ENCODE measurements at regions not wholly inside any gene's neighbourhood (a gene's known extent, or its start where the extent isn't known, plus 50 kb on each side); places are given as distances from the start of the nearest gene placed in this dataset.

DNA sequence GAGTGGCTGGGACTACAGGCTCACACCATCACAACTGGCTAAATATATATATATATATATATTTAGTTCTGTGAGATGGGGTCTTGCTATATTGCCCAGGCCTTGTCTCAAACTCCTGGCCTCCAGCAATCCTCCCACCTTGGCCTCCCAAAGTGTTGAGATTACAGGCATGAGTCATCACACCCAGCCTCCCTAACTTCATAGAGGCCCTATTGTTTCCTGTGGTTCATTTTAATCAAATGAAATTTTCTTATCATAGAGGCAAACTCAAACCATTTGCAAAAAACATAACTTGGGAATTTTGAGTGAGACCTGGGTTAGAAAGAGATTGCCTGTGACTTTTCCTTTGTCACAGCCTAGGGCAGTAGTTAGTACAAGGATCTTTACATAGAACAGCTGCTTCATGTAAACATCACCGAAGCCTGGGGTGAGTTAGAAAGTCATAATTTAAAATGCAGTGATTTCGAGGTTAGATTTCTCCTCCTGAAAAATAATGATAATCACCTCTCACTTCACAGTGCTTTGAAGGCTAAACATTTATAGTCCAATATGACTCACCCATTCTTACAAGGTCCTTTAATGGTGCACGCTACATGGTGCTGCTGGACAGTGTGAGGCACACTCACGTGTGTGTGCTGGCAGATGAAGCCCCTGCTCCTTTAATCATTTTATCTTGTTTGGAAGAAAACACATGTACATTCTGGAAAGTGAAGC is 188.9 kb downstream of the RHOU start:
- no peak for DNase-seq

DNA sequence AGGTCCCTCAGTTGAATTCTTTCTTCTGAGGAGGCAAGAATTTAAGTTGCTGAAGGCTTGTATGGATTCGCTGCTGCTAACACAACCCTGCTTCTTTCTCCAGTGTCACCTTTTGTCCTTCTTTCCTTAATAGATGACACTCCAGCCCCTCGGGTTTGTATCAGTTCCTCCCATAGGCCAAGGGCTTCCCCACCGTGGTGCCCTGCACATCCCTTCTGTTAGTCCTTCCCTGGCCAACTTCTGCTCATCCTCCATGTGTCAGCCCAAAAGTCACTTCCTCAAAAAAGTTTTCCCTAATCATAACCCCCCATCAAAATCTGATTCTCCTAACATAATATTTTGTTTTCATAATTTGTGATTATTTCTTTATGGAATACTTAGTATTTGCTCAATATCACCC is 190.4 kb downstream of the RHOU start:
- no peak for DNase-seq

DNA sequence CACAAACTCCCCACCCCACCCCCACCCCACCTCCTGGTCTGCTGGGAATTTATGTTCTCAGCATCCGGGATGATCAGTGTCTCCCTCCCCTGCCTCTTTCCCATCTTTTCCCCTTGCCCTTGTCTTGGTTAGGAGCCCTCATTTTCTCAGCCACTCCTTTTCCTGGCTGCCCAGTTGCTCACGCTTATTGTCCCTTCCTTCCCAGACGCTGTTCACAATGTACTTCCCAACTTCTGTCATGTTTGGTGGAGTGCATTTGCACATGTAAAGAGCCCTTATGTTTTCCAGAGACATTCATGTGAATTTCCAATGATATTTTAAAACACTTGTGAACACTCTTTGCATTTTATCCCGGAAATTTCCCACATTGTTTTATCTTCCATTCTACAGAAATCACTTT is 192.1 kb downstream of the RHOU start:
- no peak for DNase-seq

DNA sequence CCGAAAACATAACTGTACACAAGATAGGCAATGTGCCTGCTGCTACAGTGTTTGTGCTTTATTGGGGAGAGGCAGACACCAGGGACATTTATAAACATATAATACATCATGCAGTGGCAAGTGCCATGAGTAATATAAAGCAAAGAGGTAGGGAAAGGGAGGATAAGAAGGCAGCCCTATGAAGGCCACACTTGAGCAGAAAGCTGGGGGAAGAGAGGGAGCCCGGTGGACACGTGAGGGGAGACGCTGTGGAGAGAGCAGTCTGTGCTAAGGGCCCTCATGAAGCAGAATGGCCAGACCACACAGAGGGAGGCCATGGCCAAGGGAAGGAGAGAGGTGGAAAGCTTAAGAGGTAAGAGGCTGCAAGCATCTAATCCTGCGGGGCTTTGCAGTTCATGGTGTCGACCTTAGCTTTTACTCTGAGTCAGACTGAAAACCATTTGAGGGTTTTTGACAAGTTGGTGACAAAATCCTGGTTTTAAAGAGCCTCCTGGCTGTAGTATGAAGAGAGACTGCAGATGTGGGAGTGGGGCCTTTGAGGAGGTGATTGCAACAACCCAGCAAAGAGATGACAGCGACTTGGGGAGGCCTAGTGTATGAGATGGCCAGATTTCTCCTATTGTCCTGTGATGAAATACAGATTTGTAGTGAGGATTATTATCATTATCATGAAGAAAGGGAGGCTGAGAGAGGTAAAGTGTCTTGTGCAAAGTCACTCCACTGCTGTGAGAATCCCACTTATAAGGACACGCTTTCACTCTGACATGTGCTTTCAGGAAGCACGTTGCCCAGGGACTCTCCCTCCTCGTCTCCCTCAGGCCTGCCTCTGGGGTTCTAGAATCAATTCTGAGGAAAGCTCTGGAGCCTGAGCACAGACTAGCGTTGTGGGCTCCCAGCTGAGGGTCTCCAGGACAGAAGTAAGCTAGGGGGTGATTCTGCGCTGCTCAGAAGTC is 192.9 kb downstream of the RHOU start:
- DNase-seq: no peak

DNA sequence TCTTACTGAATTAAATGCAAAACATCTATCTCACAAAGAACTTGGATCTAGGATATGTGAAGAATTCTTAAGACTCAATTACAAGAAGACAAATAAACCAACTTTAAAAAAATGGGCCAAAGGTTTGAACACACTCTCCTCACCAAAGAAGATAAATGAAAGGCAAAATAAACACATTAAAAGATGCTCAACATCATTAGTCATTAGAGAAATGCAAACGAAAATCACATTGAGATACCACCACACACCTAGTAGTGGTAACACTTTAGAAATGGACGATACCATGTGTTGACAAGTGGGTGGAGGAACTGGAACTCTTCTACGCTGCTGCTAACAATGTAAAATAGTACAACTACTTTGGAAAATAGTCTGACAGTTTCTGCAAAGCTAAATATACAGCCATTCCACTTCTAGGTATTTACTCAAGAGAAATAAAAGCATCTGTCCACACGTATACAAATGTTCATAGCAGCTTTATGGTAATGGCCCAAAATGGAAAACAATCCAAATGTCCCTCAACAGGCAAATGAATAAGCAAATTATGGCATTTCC is 194.3 kb downstream of the RHOU start:
- DNase-seq: no peak

DNA sequence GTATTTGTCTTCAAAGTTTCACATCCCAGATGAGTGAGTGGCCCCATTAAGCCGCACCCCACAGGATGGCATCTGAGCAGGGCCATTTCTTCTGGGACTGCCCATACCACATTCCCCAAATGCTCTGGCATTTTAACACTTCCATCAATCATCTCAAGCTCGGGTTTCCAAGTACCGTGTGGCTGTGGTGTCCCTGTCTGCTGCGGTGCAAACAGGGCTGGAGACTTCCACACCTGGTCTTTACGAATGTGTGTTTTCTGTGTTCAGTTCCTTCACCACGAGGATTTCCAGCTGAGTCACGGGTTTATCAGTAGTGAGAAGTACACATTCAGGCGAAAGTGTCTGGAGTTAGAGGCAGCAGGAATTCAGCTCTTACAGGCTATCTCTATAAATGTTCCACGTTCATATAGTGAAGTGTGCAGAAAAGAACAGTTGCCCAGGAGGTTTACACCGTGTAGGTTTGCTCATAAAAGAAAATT is 195.2 kb downstream of the RHOU start:
- DNase-seq: no peak

DNA sequence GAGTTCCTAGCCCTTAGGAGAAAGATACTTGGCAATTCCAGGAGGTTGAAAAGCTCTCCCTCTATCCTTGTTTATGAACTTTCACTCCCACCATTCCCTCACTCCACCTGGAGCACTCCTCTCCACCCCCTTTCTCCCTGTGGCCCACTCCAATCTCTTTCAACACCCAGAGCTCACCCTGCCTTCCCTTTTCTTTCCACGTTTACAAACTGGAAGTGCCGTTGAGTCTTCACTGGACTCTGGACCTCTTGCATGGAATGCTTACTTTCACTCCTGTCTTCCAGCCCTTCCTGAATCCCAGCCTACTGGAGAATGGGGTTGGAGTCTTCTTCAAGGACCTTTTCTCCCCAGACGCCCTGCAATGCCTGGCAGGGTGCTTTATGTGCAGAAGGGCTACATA is 198.5 kb downstream of the RHOU start:
- DNase-seq: no peak

DNA sequence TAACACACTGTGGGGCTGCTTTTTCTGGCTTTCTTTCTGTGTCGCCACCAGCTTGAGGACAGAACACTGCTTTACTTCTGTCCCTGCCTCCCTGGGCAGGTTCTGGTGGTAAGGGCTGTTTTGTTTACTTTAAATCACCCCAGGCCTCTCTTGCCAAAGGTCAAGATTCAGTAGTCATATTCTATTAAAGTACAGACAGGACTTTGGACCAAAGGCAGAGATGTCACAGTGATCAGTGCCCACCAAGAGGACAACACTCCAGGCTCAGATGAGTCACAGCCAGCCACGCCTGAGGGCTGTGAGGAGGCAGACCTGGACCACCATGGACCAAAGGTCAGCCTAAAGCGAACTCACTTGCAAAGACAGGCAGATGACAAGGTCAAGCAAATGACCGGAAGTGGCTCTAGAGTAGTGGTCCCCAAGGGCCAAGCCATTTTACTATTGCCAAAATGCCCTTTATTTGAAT is 200.0 kb downstream of the RHOU start:
- no peak for DNase-seq

DNA sequence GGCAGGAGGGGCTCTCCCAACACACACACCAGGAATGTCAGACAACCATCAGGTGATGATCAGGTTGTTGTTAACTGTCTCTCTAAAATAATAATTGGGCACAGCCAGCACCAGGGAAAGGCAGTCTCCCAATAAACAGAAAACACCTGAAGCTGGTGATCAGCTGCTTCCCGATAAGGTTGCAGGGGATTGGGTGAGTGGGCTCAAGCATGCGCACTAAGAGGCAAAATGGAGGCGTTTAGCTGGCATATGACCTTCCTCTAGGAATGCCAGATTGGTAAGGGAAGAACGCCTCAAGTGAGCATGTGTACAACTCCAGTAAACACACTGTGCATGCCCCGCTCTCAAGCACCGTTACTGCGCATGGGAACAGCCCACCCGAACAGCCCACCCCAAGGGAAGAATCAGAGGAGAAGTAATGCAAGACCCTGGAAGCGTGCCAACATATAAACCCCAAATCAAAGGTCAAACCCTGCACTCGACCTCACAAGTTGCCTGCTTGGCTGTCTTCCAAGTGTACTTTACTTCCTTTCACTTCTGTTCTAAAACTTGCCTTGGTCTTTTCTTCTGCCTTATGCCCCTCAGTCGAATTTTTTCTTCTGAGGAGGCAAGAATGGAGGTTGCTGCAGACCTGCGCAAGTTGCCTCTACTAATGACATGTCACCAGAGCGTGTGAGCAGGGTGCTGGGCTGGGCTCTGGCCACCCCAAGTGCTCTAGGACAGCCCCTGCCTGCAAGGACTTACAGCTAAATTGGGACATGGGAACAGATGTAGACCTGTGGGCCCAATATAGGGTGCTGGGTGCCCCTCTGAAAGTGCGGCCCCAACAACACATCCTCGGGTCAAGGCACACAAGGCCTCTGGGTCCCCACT is 200.8 kb downstream of the RHOU start:
- no peak for DNase-seq

DNA sequence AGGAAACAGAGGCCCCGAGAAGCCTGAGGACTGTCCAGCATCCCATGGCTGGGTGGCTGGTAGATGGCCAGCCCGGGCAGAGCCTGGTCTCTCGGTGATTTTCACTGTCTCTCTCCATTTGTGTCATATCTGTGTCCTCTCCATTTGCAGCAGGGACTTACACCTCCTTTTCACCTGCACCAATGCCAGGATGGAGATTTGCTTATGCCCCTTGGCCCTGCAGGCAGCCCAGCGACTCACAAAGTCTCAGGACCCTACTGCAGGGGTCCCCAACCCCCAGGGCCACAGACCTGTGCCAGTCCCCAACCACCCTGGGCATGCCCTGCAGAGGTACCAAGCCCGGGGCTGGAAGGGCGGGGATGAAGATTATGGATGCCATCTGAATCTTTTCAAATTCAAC is 201.6 kb downstream of the RHOU start:
- no peak for DNase-seq

DNA sequence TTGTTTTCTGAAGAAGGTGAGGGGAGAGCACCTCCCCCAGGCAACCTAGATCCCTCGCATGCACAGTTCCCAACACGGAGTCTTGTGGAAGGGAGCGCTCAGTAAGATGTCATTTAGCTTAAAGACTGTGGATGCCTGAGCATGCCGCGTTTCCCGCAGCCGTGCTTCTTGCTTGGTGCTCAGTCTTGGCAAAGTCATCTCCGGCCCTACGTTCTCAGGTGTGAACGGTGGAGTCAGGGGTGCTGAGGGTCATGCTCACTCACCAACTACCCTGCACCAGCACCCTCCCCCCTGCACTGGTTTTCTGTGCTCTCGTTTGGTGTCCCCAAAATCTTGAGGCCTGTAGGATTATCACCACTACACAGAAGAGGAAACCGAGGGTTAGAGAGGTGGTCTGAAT is 202.1 kb downstream of the RHOU start:
- DNase-seq: no peak

DNA sequence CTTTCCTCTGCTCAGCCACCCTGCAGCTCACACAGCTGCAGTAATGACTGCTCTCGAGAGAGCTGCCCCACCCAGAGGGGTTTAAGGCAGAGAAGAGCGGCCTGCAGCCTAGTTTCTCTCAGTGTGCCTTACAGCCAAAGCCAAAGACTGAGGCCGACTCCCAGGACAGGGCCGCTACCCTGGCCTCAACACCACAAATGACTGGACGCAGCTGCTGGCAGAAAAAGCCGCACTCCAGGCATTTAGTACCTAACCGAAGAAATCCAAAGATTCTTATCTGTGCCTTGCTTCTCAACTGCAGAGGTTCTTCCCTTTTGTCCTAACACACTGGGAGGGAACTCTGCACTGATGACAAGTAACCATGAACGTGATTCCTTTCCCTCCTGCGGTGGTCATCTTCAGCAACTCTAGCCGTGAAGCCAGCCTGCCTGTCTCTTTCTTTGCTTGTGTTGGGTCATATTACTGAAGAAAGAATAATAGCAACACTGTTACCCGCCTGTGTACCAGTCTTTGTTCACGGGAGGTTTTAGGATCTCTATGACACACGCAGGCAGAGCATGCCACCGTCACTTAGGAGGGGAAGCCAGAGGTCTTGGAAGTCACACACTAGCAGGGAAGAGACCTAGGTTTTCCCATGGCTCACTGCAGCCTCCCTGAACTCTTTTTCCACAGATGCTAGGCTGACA is 202.7 kb downstream of the RHOU start:
- DNase-seq: no peak

DNA sequence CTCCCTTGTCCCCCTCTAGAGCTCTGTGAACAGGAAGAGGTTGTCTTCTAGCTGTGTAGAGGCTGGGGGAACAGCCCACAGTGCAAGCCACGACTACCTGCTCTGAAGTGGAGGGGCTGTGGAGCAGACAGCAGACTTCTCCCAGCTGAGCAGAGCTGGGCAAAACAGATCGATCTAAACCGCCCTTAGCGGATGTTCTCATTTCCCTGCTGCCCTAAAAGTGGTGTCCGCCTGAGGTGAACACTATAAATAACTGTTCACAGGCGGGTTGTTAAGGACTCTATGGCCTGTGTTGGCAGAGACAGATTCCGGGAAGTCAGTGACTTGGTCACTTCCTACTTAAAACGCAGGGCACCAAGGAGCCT is 203.2 kb downstream of the RHOU start:
- no peak for DNase-seq

DNA sequence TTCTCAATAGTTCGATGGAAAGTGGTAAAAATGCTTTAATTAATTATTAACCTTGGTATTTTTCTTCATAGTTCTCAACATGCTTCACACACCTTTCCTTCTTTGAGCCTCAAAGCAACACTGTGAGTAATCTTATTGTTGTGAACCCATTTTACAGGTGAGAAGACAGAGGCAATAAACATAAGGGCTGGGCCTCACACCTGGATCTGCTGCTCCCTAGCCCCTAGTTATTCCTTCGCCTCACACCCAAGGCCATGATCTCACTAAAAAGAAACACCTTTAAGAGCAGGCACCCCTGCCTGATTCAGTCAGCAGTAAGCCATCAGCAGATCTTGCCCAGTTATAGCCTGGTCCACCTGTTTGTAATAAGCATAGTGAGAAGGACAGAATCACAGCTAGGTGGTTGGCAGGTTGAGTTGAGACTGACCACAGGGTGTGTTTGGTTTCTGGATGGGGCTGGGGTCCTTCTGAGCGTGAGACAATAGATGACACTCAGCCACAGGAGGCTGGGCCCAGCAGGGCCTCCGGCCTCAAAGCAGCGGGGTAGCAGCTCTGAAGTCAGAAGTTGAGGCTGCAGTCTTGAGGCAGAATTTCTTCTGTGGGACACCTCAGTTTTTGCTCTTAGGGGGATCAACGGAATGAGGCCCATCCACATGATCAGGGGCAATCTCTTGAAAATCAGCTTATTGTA is 203.9 kb downstream of the RHOU start:
- DNase-seq: no peak

DNA sequence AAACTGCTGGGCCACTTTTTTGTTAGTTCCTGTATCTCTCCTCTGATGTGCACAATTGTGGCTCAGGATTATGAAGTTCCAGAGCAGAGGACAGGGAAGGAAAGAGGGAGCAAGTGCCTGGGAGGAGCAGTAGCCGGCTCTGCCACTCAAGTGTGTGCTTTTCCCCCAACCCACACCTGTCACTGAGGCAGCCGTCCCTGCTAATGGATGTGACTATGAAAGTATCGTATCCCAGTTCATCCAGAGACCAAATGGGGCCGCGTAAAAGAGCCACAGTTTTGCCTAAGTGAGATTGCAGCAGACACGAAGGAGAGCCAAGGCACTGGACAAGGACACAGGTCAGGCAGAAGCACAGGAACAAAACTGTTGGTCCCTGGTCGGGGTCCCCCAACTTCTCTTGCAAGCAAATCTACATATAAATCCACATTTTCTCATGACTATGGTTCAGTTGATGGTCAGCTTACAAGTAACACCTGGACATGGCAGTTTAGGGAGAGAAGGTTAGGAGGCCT is 204.7 kb downstream of the RHOU start:
- DNase-seq: no peak

DNA sequence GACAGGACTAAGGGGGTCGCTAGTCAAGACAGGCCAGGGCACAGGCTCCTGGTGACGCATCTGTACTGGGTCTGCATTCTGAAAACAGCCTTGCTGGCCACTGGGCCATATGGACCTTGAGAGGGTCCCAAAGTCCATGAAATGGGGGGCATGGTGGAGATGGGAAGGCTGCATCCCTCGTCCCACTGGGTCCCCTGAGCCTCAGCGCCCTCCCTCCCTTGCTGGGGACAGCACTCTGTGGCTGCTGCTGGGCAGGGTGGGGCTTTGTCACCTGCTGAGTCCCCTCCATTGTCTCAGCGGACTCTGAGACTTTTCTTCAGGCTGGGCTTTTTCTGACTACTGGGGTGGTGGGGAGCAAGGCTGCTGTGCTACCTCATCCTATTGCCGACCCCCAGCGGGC is 205.2 kb downstream of the RHOU start:
- no peak for DNase-seq

DNA sequence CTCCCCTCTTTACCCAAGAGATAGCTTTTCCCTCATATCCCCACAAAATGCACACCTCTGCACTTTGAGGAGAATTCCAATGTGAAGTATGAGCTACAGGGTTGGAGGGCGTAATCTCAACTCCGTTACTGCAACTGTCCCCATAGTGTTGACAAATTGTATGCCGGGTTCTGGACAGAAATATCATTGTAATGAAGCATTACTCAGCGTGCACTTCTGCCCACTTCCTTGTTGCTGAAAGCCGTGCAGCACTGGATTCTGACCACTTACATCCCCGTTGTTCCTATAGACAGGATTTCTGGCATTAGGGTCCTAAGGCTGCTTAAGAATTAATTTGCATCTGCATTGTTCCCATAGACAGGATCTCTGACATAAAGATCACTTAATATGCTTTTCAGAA is 205.6 kb downstream of the RHOU start:
- DNase-seq: no peak

DNA sequence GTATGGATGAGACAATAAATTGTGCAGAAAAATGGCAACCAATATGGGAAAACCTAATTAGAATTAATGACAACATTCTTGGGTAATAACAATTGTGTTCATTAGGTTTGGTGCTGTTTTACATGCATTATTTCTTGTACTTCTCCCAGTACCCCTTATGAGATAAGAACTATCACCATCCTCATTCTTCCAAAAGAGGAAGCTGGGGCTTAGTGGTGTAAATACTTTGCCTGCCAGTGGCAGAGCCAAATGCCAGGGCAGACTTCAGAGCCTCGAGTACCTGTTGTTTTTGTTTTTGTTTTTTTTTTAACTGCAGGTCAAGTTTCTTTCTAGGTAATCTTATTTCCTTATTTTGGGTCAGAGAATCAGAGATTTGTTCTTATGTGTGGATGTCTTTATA is 206.4 kb downstream of the RHOU start:
- DNase-seq: no peak

DNA sequence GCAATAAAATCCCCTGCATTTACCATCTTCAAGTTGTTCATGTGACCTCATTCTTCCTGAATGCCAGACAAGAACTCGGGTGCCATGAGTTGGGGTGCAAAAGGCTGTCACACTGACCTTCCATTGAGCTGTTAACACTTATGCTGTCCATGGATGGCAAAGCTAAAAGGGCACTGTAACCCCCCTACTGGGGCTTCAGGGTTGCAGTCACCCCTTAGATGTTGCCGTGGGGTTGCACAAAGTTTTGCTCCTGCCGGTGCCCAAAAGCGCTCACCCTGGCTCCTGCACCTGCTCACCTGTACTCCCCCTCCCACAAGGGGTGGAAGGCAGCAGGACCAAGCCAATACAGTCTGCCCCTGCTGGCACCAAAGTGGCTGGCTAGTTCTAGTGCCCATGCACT is 208.2 kb downstream of the RHOU start:
- no peak for DNase-seq

DNA sequence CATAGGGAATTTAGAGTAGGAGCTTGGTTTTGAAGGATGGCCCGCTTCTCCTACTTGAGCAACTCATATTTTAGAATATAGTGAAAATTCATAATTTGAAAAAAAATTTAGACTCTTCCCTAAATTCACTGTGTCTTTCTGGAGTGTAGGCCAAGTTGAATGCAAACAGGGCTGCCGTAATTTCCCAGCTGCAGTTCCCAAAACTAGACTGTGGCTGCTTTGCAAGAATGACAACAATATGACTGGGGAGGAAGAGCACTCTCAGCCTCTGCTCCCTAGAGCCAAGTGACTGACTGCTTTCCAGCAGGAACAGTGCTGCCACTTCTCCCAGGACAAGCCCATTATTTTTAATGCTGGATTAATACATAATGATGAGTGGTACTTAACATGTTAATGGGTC is 209.0 kb downstream of the RHOU start:
- DNase-seq: no peak

DNA sequence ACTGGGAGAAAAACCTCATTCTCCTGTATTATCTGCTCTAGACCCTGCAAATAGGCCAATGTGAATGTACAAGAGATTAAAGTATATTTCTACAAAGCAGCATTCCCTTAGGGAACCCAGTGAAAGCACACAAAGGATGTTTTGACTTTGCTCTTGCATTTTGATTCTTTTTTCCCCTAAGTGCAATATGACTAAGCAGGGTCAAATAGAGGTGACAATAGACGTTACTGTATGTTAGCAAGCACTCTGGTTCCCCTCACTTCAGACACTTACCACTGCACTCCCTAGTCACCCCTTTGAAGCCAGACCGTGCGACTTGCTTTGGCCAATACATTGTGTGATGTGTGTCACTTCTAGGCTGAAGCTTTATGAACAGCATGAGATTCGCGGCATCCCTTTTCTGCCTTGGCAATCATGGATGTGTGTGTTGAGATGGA is 209.7 kb downstream of the RHOU start:
- no peak for DNase-seq
